ENCODE measurements at regions not wholly inside any gene's neighbourhood (a gene's known extent, or its start where the extent isn't known, plus 50 kb on each side); places are given as distances from the start of the nearest gene placed in this dataset.

DNA sequence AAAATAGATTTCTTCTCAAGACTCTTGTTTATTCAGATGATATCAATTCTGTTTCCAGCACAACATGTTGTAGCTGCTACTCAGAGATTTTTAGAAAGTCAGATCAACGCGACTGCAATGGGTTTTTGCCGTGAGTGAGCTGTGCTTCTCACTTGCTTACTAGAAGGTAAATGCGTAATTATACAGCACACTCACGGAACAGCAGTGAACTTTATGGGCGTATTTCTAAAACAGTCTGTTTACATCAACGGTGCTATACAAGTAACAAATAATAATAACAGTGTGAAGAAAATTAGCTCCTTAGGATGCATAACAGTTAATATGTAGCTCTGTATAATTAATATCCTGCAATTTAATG, 533.6 kb downstream of the RNF144A start:
- Histone ChIP-seq H3K4me1 (ENCODE audit: insufficient read depth, low read length) (peaks cover 6% of the 10 kb centered on the region; the same call in 1 of the 2 replicates), H3K4ac (ENCODE audit: low read depth, low read length) (no peak overlapping the region), H3K27ac (ENCODE audit: insufficient read length, low read depth, low read length) (no peak overlapping the region), H3K56ac (ENCODE audit: insufficient read length, low read depth, low read length) (no peak overlapping the region), H3K79me1 (ENCODE audit: insufficient read depth, low read depth, low read length, poor library complexity, severe bottlenecking) (no peaks in the 10 kb centered on the region), H2BK5ac (ENCODE audit: insufficient read length, low read length) (no peak overlapping the region), H2BK20ac (ENCODE audit: low read depth, low read length, poor library complexity, severe bottlenecking) (no peak overlapping the region), H3K9me3 (ENCODE audit: control insufficient read depth, low read depth, low read length) (no peaks in the 10 kb centered on the region), H3K23me2 (ENCODE audit: insufficient read length, low read depth, low read length, poor library complexity, severe bottlenecking) (no peaks in the 10 kb centered on the region), H4K20me1 (ENCODE audit: control insufficient read depth, insufficient read depth, insufficient read length) (no peaks in the 10 kb centered on the region), H3K27me3 (ENCODE audit: insufficient read depth, low read length) (no peaks in the 10 kb centered on the region), H3K79me2 (ENCODE audit: insufficient read depth, low read length) (no peaks in the 10 kb centered on the region), H3K9ac (ENCODE audit: extremely low read depth, insufficient read length, low read length) (no peak overlapping the region), H2AK5ac (ENCODE audit: insufficient read length, low read length) (no peak overlapping the region), H3K18ac (ENCODE audit: insufficient read length, low read depth, low read length) (no peak overlapping the region), H4K91ac (ENCODE audit: insufficient read length, low read depth, low read length) (no peak overlapping the region), H3T11ph (ENCODE audit: low read length) (no peak overlapping the region), H3K14ac (ENCODE audit: insufficient read depth, low read length) (no peak overlapping the region), H3K23ac (ENCODE audit: insufficient read length, low read depth, low read length) (no peak overlapping the region), H2BK12ac (ENCODE audit: insufficient read length, low read depth, low read length) (no peak overlapping the region), H3K4me2 (ENCODE audit: insufficient read depth, insufficient read length, low read length) (no peak overlapping the region), H4K5ac (ENCODE audit: insufficient read length, low read depth, low read length) (no peak overlapping the region), H2AFZ (ENCODE audit: low read length) (no peak overlapping the region), H2BK120ac (ENCODE audit: low read depth, low read length, poor library complexity, severe bottlenecking) (no peak overlapping the region), H4K8ac (replicated peaks; ENCODE audit: insufficient read length, low read depth, low read length) (no peak overlapping the region), H2BK15ac (ENCODE audit: low read depth, low read length) (no peak overlapping the region)
- Mint-ChIP-seq H3K9me3 (peaks cover 0 to 5% of the 10 kb centered on the region in 2 experiments; a peak in 1 of 5 replicates), H3K27ac (no peak overlapping the region), H3K27me3 (ENCODE audit: low read depth) (no peaks in the 10 kb centered on the region), H3K36me3 (ENCODE audit: insufficient read depth in 1 of 3, low read depth in 3 of 3) (peaks cover 0 to 6% (median 0%) of the 10 kb centered on the region in 3 experiments; a peak in 2 of 7 replicates), H3K4me3 (no peak overlapping the region), H3K4me1 (peaks cover 21 to 31% of the 10 kb centered on the region in 2 experiments)
- no CpG with 5 or more reads among the region's 7 CpGs for WGBS (ENCODE audit: extremely low coverage, insufficient read length, low lambda C conversion rate)
- no peak for TF ChIP-seq CTCF (conservative IDR thresholded peaks at IDR 0.05)
- DNase-seq = no peak

Data from H9 (cell line).